Left renal cortex interstitium (tissue), 4 donors: ENCODE measurements at regions not wholly inside any gene's neighbourhood (a gene's known extent, or its start where the extent isn't known, plus 50 kb on each side); places are given as distances from the start of the nearest gene placed in this dataset.
"Not testable (repeated sequence)": the region's sequence is repeated elsewhere in the genome, so short reads cannot be mapped to it uniquely, and the experiment has no call there.

ENCODE experiments used
- DNase-seq, 4 donors: peaks; one replicate each; pipeline ENCODE4 v3.0.0-alpha.2; 2013; ENCODE audit warnings: low read depth in 4 of 4, low spot score in 2 of 4, missing footprints in 1 of 4

GRCh38 chr10:22467393-22467792 lies 122.1 kb downstream of the SPAG6 start:
- DNase-seq: not testable (repeated sequence)

DNA sequence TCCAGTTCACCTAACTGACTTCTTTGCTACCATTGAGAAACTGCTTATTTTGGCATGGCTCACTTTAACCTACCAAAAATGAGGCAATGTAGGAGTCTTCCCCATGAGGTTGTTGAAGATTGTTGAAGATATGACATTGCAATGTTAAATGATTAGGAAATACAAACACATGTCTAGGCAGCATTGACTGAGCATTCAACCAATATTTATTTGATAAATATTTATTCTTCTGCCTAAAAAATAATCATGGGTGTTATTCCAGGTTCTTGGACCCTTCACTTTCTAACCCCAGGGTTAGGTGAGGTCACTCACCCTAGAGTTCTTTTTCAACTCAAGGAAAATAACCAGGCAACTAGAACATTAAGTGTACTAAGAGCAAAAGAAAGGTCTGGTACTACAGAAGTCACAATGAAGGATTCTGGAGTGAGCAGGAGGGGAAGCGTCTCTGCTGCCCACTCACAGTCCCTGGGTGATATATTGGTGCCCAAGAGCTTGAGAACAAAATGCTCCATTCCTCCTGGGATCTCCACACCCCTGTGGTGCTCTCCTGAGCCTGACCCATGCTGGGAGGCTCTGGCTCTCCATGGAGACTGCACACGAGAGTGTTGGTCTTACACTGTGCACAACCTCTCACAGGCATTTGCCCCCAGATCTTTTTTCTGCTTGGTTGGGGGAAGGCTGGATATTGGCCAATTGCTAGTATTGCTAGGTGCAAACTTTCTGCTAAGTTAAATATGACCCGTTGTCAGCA lies 123.4 kb downstream of the SPAG6 start:
- DNase-seq: no peak

DNA sequence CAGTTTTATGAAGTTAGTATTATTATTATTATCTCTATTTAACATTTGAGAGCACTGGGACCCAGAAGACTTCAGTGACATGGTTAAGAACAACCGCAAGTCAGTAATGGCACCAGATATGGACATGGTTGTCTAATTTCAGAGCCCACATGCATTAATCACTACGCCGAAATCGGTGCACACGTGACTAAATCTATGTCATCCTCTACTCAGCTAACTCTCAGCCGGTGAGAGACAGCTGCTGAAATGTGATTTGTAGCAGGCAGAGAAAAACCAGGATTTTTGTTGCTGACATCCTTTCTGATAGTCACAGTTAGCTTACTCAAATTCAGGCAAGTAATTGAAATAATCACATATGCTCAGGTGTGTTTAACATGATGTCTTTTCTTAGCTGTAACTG lies 127.7 kb downstream of the SPAG6 start:
- DNase-seq: no peak

DNA sequence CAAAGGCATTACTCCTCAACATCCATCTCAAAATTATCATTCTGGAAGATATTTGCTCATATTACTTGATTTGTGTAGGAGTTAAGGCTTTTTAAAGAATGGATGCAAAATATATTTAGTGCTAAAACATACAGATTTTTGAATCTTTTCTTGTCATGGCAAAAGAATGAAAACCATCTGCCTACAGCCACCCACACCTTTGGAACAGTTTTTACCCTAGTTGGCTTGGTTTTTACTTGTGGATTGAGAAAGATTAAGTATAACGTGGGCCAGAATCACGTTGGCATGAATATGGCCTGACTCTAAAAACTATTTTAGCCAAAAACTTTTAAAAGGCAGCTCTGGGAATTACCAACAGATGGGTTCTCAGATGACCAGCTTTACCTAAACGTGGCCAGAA lies 128.2 kb downstream of the SPAG6 start:
- DNase-seq: no peak

GRCh38 chr10:22475651-22476600 lies 130.6 kb downstream of the SPAG6 start:
- peak in 1 of 4 donors; percentile 40 for DNase-seq

DNA sequence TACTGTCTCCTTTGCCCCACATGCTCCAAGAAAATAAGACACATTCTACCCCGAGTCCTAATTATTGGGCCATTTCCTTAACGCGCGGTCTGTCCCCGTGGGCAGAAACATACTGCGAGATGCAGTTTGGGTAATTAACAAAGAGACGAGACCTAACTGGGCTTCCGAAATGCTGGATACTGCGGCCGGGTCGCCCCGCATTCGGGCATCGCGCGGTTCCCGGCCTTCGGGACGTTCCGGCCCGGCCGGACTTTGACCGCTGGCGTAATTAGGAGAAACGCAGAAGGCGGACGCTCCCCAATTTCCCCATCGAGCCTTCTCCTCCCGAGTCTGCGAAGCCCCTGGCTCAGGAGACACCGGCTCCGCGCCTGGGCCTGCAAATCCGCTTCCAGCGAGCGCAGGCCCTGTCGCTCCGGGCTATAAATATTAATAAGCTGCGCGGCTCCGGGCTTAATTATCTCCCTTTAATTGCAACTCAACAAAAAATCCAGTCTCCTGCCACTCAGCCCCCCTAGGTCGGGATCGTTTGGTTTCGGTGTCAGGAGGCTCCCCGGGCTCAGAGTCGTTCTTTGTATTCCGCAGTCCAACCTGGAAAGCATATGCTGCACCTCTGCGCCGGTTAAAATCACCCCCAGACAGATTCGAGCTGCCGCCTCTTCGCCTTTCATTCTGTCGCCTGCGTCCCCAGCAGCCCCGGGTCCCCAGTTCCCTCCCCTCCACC lies 131.5 kb downstream of the SPAG6 start:
- DNase-seq: no peak

GRCh38 chr10:22477334-22478287 lies 132.3 kb downstream of the SPAG6 start:
- no peak for DNase-seq

GRCh38 chr10:22478555-22479334 lies 133.4 kb downstream of the SPAG6 start:
- no peak for DNase-seq

DNA sequence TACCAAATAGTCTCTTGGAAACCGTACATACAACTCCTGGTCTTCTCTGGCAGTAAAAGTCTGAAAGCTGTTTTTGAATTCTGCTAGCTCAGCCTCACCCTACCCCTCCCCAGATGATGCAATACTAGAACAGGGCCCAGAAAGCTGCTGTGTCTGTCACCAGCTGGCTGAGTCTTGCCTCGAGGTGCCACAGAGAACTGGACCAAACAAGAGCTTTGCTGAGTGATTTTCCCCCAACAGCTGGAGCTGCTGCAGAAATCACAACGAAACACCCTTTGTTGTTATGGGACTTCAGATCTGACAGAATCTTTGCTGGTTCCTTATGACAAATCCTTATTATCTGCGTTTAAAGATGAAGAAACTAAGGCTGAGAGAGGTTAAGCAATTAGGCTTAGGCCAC lies 134.1 kb downstream of the SPAG6 start:
- DNase-seq: no peak

- no peak for DNase-seq
Measured at GRCh38 chr10:22481106-22481505, 135.8 kb downstream of the SPAG6 start.

DNA sequence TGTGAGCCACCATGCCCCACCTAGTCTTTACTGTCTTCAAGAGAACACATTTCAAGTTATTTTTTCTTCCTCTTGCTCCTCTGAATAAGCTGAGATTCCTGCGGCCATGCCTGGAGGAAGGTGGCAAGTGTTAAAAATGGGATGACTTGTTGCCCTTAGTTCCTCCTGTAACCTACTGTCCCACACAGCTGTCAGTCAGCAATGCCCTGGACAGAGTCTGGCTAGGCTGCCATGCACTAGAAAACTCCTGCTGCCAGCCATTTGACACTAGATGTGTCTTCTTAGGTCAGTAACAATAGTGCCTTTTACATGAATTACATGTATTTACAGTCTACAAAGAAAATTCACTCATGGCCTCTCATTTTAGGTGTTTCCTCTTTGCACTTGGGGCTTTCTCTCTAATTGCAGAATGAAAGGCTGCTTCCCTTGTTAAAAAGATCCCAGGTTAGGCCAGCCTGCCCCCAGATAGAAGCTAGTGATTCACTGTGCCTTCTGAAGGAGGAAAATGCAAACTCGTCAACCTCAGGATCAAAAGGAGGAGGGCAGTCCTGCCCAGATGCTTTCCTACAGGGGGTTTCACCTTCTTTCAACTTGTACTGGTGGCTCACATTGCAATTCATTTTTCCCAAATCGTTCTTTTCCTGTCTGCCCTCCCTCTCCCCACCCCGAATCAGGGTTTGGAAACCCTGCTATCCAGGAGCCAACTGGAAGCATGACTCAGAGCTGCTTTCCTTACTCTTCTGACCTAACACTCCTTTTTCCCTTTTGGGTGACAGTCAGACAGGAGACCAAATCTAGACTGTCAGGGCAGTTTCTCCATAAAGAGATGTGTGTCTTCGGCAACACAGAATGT lies 136.6 kb downstream of the SPAG6 start:
- DNase-seq: no peak

DNA sequence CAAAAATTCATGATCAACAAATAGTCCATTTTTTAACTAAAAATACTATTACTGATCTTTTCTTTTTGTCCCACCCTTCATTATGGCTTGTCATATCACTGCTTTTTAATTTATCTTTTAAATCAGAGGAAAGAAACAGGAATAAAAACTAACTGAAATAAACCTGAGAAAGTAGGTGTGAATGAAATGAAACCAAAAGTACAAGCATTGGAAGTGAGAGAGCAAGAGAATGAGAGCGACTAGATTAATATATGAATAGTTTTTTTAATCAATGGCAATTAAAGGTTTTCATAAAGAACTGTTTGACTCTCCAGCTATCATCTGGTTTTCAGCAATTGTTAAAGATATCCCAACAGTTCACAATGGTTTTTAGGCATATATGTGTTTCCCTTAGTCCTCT lies 137.8 kb downstream of the SPAG6 start:
- DNase-seq: no peak
